Activated naive CD4-positive, alpha-beta T cell treated with anti-CD3 and anti-CD28 coated beads for 36 hours (primary cell): ENCODE measurements at regions not wholly inside any gene's neighbourhood (a gene's known extent, or its start where the extent isn't known, plus 50 kb on each side); places are given as distances from the start of the nearest gene placed in this dataset.

ENCODE experiments used
- CTCF ChIA-PET: fragments of 350-600 bp; sonication (Branson Sonifier 250); formaldehyde crosslinking; loops from one replicate; lab custom pipeline; 2021; ENCODE audit warnings: antibody characterized with exemption; lab: Charles Lee
- DNase-seq: peaks from one replicate; pipeline ENCODE4 v3.0.0-alpha.2; 2020
- H3K27ac Mint-ChIP-seq: one replicate; pipeline ENCODE4 v1.8.0; 2021; ENCODE audit warnings: mild to moderate bottlenecking, mixed read lengths
- H3K27me3 Mint-ChIP-seq: one replicate; pipeline ENCODE4 v1.8.0; 2021; ENCODE audit warnings: low read depth, mixed read lengths
- H3K36me3 Mint-ChIP-seq: one replicate; pipeline ENCODE4 v1.8.0; 2021; ENCODE audit warnings: low read depth, mixed read lengths
- H3K4me1 Mint-ChIP-seq: one replicate; pipeline ENCODE4 v1.8.0; 2021; ENCODE audit warnings: low read depth, mixed read lengths
- H3K4me3 Mint-ChIP-seq: one replicate; pipeline ENCODE4 v1.8.0; 2021; ENCODE audit warnings: mild to moderate bottlenecking, moderate library complexity, mixed read lengths
- H3K9me3 Mint-ChIP-seq: one replicate; pipeline ENCODE4 v1.8.0; 2021; ENCODE audit warnings: mixed read lengths
- intact Hi-C: fragments of 100-400 bp; cut with micrococcal nuclease; formaldehyde crosslinking; loops from one replicate; pipeline ENCODE4 v1.15.1; 2023

DNA sequence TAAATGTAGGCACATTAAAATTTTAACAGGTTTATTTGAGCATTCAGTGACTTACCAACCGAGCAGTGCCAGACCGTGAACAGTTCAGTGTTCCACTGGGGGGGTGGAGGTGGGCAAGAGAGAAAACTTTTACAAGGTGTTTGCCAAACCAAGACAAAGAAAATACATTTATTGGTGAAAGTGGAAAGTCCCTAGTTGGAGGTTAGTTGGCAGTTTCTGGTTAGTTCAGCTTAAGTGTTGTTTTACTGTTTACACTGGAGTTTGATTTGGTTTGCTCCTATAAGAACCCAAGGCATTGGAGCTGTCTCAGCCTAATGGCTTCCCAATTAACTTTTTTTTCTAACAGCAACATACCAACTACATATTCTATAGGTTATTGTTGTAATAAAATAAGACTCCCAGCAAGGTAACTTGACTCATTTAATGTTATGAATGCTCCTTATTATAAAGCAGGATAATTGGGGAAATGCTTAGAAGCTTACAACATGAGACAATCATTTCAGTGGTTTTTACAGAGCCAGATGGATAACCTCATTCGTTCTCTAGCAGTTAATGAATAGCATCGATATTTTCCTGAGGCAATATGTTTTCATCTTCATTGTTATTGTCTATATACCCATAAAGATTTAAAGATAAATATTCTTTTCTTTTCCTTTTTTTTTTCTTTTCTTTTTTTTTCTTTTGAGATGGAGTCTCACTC, 115.8 kb downstream of the ETNK1 start:
- no peak for DNase-seq
- no peaks in the 10 kb centered on the region for H3K9me3 Mint-ChIP-seq
- H3K27me3 Mint-ChIP-seq, result no peaks in the 10 kb centered on the region
- intact Hi-C loops, result no loop called here
- H3K4me3 Mint-ChIP-seq, result no peak overlapping the region
- no peaks in the 10 kb centered on the region for H3K36me3 Mint-ChIP-seq
- H3K4me1 Mint-ChIP-seq, result no peaks in the 10 kb centered on the region
- H3K27ac Mint-ChIP-seq, result no peak overlapping the region
- CTCF ChIA-PET, result no interaction called here

DNA sequence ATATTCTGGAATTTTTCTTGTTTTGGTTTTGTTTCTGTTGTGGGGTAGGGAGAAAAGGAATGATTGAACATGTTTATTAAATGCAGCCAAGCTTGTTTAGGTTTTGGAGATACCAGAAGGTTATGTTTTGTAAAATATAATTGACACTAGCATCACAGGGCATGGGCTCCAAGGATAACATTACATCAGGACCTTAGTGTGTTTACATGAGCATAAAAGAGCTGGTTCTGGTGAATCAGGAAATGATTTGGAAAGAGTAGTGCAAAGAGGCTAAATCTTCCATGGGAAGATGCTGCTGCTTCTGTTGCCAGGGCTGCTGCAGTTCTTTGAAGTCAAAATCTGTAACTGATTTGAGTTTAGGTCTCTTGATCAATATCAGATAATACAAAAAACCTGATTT, 118.7 kb downstream of the ETNK1 start:
- Mint-ChIP-seq H3K4me1 (no peaks in the 10 kb centered on the region), H3K27ac (no peak overlapping the region), H3K9me3 (no peaks in the 10 kb centered on the region), H3K36me3 (no peaks in the 10 kb centered on the region), H3K27me3 (peaks cover 2% of the 10 kb centered on the region), H3K4me3 (no peak overlapping the region)
- intact Hi-C loops, result no loop called here
- CTCF ChIA-PET, result no interaction called here
- no peak for DNase-seq

DNA sequence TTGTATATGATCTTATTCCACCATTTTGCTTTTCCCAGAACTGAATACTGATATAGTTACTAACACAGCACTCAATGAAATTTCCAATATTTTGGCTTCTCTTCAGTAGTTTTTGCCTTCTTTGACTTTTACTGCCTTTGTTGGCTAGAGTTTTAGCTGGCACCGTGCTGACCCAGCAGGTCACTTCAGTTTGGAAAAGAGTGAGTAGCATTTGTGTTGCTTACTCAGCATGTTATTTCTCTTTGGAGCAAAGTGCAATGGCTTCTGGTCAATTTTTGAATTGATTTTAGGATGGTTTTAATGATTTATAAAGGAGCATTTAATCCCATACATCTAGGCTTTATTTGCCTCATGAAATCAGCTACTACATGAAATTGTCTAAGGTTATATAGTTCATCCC, 119.2 kb downstream of the ETNK1 start:
- CTCF ChIA-PET, result no interaction called here
- no peak for DNase-seq
- H3K4me1 Mint-ChIP-seq, result no peaks in the 10 kb centered on the region
- no peaks in the 10 kb centered on the region for H3K36me3 Mint-ChIP-seq
- peaks cover 2% of the 10 kb centered on the region for H3K27me3 Mint-ChIP-seq
- H3K27ac Mint-ChIP-seq, result no peak overlapping the region
- no peaks in the 10 kb centered on the region for H3K9me3 Mint-ChIP-seq
- no peak overlapping the region for H3K4me3 Mint-ChIP-seq
- intact Hi-C loops, result no loop called here

DNA sequence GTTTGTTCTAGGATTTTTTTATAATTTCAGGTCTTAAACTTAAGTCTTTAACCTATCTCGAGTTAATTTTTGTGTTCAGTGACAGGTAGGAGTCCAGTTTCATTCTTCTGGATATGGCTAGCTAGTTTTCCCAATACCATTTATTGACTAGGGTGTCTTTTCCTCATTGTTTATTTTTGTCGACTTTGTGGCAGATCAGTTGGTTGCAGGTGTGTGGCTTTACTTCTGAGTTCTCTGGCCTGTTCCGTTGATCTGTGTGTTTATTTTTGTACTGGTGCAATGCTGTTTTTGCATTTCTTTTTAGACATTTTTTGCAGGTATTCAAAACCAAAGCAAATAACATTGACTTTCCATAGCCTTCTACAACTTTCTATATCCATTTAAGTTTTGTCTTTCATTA, 121.7 kb downstream of the ETNK1 start:
- Mint-ChIP-seq H3K4me3 (no peak overlapping the region), H3K4me1 (no peaks in the 10 kb centered on the region), H3K27ac (no peak overlapping the region), H3K36me3 (no peaks in the 10 kb centered on the region), H3K27me3 (peaks cover 5% of the 10 kb centered on the region), H3K9me3 (no peaks in the 10 kb centered on the region)
- intact Hi-C loops, result no loop called here
- CTCF ChIA-PET, result no interaction called here
- no peak for DNase-seq

DNA sequence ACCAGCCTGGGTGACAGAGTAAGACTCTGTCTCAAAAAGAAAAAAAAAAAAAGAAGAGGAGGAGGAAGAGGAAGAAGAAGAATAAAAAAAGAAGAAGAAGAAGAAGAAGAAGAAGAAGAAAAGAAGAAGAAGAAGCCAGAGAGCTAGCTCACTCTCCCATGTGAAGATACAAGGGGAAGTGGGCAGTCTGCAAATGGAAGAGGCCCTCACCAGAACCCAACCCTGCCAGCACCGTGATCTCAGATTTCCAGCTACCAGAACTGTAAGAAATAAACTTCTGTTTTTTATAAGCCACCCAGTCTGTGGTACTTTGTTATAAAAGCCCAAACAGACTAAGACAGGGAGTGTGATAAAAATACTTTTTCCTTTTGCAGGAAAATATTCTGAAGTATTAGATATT, 130.7 kb downstream of the ETNK1 start:
- Mint-ChIP-seq H3K27ac (no peak overlapping the region), H3K9me3 (peaks cover 6% of the 10 kb centered on the region), H3K27me3 (peaks cover 3% of the 10 kb centered on the region), H3K36me3 (no peaks in the 10 kb centered on the region), H3K4me1 (no peaks in the 10 kb centered on the region), H3K4me3 (no peak overlapping the region)
- CTCF ChIA-PET, result no interaction called here
- no peak for DNase-seq
- intact Hi-C loops, result no loop called here

DNA sequence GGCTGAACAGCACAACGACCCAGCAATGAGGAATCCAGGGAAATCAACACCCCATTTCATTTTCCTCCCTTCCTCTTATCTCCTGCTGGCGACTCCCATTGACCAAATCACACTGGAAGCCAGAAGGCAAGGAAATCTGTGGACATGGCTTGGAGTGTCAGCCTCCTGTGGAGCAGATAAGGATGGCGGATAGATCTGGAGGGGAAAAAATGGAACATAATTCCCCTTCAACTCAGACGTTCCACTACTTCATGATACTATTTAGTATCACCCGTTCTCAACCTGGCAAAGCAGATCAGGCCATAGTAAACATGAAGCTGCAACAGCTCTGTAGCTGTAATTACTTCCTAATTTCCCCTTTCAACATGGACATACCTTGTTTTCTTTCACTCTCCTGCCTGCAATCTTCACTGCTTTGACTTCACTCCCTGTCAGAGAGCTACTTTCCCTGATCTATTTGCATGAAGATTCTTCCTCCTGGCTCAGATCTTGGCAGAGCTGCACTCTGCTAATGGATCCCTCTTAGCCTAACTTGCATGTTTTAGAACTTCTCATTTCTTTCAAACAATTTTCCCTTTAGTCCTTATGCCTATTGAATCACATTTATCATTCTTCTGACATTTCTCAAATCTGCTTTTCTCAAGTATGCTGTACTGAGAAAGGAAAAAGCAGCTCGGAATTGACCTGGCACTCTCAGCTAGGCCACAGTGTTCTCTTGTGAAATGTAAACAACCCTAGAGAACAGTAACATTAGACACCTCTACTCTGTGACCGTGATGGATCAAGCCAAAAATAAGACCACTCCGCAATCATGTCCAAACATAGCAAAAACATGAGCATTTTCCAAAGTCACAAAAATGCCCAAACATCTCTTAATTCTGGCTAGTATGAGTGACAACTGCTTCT, 135.1 kb downstream of the ETNK1 start:
- Mint-ChIP-seq H3K27me3 (no peaks in the 10 kb centered on the region), H3K9me3 (peaks cover 6% of the 10 kb centered on the region), H3K36me3 (no peaks in the 10 kb centered on the region), H3K4me1 (no peaks in the 10 kb centered on the region), H3K27ac (no peak overlapping the region), H3K4me3 (no peak overlapping the region)
- CTCF ChIA-PET, result no interaction called here
- no peak for DNase-seq
- intact Hi-C loops, result no loop called here

DNA sequence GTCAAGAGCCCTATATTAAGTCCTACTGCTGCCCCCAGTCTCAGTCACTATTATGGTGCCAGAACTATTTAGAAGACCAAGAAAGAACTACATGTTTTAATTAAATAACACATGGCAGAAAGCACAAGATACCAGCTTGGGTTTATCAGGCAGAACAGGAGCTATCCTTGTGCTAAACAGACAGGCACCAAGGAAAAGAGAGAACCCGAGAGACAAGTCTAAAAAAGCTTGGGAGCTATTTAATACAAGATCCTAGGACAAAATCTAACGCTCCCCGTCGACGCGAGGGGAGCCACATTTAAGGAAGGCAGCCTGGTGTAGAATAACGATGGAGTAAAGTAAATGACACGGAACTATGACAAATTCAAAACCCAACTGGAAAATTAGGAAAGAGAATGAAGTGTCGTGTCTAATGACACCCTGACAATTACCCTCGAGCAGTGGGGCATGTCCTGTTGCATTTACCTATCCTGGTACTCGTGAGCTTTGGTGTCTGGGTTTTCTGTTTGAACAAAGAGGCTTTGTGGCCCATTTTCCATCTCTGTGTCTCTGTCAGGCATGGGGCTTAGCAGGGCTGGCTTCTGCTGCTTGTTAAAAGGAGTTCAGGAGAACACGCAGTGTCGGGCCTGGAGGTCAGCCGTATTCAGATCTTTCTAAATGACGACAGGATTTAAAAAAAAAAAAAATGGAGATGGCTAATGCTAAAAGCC, 140.6 kb downstream of the ETNK1 start:
- CTCF ChIA-PET, result no interaction called here
- peaks cover 6% of the 10 kb centered on the region for H3K27me3 Mint-ChIP-seq
- intact Hi-C loops, result no loop called here
- H3K27ac Mint-ChIP-seq, result no peak overlapping the region
- H3K4me3 Mint-ChIP-seq, result no peak overlapping the region
- H3K4me1 Mint-ChIP-seq, result no peaks in the 10 kb centered on the region
- DNase-seq, result no peak
- H3K36me3 Mint-ChIP-seq, result no peaks in the 10 kb centered on the region
- H3K9me3 Mint-ChIP-seq, result no peaks in the 10 kb centered on the region

DNA sequence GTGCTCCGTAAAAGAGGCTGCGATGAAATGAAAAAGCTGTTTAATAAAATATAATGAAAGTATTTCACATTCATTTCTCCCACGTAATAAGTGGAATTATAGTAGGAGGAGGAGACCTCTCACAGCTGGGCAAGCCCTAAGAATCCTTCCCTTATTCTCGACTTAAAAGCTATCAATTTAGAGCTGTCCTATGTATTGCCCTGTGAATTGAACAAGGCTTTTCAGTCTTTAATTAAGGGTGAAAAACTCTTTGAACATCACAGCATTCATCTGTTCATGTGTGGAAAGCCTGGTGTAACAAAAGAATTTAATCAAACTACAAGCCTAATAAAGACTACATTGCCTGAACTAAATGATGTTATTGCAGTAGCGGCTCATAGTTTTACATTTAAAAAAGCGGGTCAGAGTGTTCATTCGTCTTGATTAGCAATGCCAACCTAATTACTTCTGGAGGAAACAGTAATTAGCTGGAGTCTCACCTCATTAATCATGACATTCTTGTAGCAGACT, 142.0 kb downstream of the ETNK1 start:
- H3K9me3 Mint-ChIP-seq, result no peaks in the 10 kb centered on the region
- no peak overlapping the region for H3K4me3 Mint-ChIP-seq
- no peak overlapping the region for H3K27ac Mint-ChIP-seq
- DNase-seq, result no peak
- CTCF ChIA-PET, result no interaction called here
- intact Hi-C loops, result no loop called here
- H3K36me3 Mint-ChIP-seq, result no peaks in the 10 kb centered on the region
- peaks cover 6% of the 10 kb centered on the region for H3K27me3 Mint-ChIP-seq
- H3K4me1 Mint-ChIP-seq, result no peaks in the 10 kb centered on the region

DNA sequence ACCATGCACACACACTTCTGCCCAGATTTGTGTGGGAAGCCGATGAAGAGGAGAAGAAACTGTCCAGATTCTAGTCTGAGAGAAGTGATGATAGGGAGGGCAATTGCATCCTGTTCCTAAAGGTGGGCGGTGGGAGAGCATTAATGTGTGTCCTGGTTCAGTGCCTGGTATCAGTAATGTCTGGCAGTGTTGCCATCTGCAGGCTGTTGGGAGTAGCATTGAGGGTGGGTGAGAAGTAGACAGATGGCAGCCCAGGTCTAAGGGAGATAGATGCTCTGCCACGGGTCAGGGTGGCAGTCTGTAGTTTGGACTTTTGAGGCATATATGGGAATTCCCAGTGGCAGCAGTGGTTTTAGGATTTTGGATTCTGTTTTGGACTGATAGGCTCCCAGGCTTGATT, 156.4 kb downstream of the ETNK1 start:
- intact Hi-C loops, result no loop called here
- CTCF ChIA-PET, result no interaction called here
- Mint-ChIP-seq H3K9me3 (no peaks in the 10 kb centered on the region), H3K36me3 (no peaks in the 10 kb centered on the region), H3K27me3 (peaks cover 2% of the 10 kb centered on the region), H3K27ac (no peak overlapping the region), H3K4me1 (no peaks in the 10 kb centered on the region), H3K4me3 (no peak overlapping the region)
- no peak for DNase-seq

DNA sequence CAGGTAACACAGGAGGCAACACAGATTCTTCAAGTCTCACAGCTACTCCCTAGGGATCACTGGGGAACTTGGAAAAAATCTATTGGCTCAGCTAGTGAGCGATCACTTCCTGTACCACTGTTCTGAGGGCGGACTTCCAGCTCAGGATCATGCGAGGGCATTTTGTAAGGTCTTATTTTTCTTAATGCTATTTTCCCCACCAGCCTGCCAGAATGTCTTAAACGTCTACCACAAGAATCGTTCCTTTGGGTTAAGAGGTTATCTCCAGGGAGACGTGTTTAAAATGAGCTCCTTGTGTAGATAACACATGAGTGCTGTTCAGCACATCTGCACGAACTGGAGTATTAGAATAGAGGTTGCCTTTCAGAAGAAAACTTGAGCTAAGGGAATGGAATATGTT, 162.6 kb downstream of the ETNK1 start:
- CTCF ChIA-PET, result no interaction called here
- Mint-ChIP-seq H3K36me3 (no peaks in the 10 kb centered on the region), H3K4me1 (no peaks in the 10 kb centered on the region), H3K27me3 (peaks cover 3% of the 10 kb centered on the region), H3K27ac (no peak overlapping the region), H3K4me3 (no peak overlapping the region), H3K9me3 (no peaks in the 10 kb centered on the region)
- intact Hi-C loops, result no loop called here
- no peak for DNase-seq

DNA sequence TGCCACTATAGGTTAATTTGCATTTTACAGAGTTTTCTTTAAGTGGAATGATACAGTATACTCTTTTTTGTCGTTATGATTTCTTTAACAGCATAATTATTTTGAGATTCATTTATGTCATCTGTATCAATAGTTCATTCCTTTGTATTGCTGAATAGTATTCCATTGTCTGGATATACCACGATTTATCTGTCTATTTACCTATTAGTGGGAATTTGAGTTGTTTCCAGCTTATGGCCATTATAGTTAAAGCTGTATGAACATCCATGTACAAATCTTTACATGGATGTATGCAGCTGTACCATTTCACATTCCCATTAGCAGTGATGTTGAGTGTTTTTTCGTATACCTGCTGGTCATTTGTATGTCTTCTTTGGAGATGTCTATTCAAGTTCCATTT, 163.9 kb downstream of the ETNK1 start:
- no peaks in the 10 kb centered on the region for H3K9me3 Mint-ChIP-seq
- no peaks in the 10 kb centered on the region for H3K4me1 Mint-ChIP-seq
- CTCF ChIA-PET, result no interaction called here
- no peak for DNase-seq
- H3K36me3 Mint-ChIP-seq, result no peaks in the 10 kb centered on the region
- intact Hi-C loops, result no loop called here
- no peak overlapping the region for H3K27ac Mint-ChIP-seq
- H3K4me3 Mint-ChIP-seq, result no peak overlapping the region
- peaks cover 3% of the 10 kb centered on the region for H3K27me3 Mint-ChIP-seq

DNA sequence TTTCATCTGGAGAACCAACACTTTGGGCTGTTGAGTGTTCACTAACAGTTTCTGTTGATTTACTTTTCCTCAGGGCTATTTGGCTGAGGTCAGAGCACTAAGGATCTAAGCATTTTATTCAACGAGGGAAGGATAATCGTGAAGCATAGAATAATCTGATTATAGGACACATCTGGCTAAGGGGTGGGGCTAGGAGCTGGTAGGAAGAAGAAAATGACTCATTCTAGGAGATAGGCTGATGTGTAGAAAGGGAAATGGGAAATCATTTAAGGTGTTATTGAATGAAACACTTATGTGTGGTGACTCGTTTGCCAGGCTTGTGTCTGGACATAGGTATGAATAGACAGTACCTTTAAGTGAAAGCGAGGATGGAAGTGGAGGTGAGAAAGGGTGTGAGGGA, 167.2 kb downstream of the ETNK1 start:
- no peaks in the 10 kb centered on the region for H3K36me3 Mint-ChIP-seq
- DNase-seq, result no peak
- CTCF ChIA-PET, result no interaction called here
- intact Hi-C loops, result no loop called here
- no peak overlapping the region for H3K27ac Mint-ChIP-seq
- no peaks in the 10 kb centered on the region for H3K4me1 Mint-ChIP-seq
- no peaks in the 10 kb centered on the region for H3K9me3 Mint-ChIP-seq
- no peak overlapping the region for H3K4me3 Mint-ChIP-seq
- peaks cover 3% of the 10 kb centered on the region for H3K27me3 Mint-ChIP-seq
